Gastroesophageal sphincter (tissue), 4 donors: ENCODE measurements at regions not wholly inside any gene's neighbourhood (a gene's known extent, or its start where the extent isn't known, plus 50 kb on each side); places are given as distances from the start of the nearest gene placed in this dataset.

Source experiments
- ATAC-seq: fragments of 150-250 bp; one replicate; pipeline ENCODE4 v1.9.1; 2016; ENCODE audit warnings: mild to moderate bottlenecking, moderate library complexity
- H3K27ac ChIP-seq, 4 donors: fragments of 200-600 bp; sonication (generic) in 3 of 4; 1 replicate in 3 of 4; 2 replicates in 1 of 4; pipeline ENCODE4 v1.5.1; 2016 to 2019
- H3K27me3 ChIP-seq: fragments of 200-600 bp; sonication (generic); one replicate; pipeline ENCODE4 v1.5.1; 2019
- H3K36me3 ChIP-seq, 2 donors: fragments of 200-600 bp; sonication (generic); one replicate each; pipeline ENCODE4 v1.5.1; 2019; ENCODE audit warnings: control low read depth in 1 of 2
- H3K4me1 ChIP-seq, 3 donors: fragments of 200-600 bp; sonication (generic); 1 replicate in 2 of 3; 2 replicates in 1 of 3; pipeline ENCODE4 v1.5.1; 2016 to 2019; ENCODE audit warnings: control low read depth in 2 of 3
- H3K4me3 ChIP-seq, 2 donors: fragments of 200-600 bp; sonication (generic); one replicate each; pipeline ENCODE4 v1.5.1; 2019; ENCODE audit warnings: mild to moderate bottlenecking in 1 of 2, moderate library complexity in 1 of 2
- H3K9me3 ChIP-seq, 3 donors: fragments of 200-600 bp; sonication (generic); one replicate each; pipeline ENCODE4 v1.5.1; 2017 to 2019; ENCODE audit warnings: control low read depth in 2 of 3
- CTCF ChIP-seq, 4 experiments: fragments of 200-600 bp in 2 of 4; fragments of 450-650 bp in 2 of 4; sonication (generic) in 1 of 4; IDR thresholded peaks; one replicate each; pipeline ENCODE4 v1.5.1; 2017 to 2019; ENCODE audit warnings: antibody characterized with exemption in 4 of 4, mild to moderate bottlenecking in 2 of 4, moderate library complexity in 2 of 4
- EP300 ChIP-seq: sonication (generic); formaldehyde crosslinking; IDR thresholded peaks from one replicate; pipeline ENCODE4 v1.6.1; 2017; ENCODE audit warnings: antibody characterized with exemption, mild to moderate bottlenecking
- POLR2A ChIP-seq, 2 donors: fragments of 450-650 bp; IDR thresholded peaks; one replicate each; pipeline ENCODE4 v1.6.1; 2017; ENCODE audit warnings: antibody characterized with exemption in 2 of 2, mild to moderate bottlenecking in 2 of 2, moderate library complexity in 1 of 2
- POLR2AphosphoS5 ChIP-seq: sonication (generic); formaldehyde crosslinking; IDR thresholded peaks from one replicate; pipeline ENCODE4 v1.6.1; 2017; ENCODE audit warnings: antibody characterized with exemption
- WGBS, 2 donors: methylation state at CpG; one replicate each; pipeline ENCODE4 v1.1.5; 2018; ENCODE audit warnings: low coverage in 1 of 2; 5-methylcytosine and 5-hydroxymethylcytosine counted together

- WGBS, 2 donors = no CpG with 5 or more reads among the region's 1 CpG
Measured at GRCh38 chrX:39165185-39165584, 363.9 kb downstream of the MID1IP1 start.

DNA sequence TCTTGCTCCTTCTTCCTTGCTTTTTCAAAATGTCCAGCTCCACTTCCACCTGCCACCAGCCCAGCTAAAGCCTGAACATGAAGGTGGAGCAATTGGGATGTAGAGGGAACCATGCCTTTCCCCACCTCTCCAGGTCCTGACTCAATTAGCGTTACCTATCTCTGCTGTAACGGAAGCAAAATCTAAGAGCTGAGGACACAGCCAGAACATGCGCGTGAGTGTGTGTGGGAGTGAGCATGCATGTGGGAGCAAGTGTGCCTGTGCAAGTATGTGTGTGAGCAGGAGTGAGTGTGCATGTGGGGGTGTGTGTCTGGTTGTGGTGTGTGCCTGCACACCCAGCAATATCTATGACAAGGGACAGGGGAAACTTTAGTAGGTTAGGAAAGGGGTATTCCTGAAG is 364.5 kb downstream of the MID1IP1 start:
- H3K9me3 ChIP-seq = no peaks in the 10 kb centered on the region
- H3K4me3 ChIP-seq = no peak overlapping the region
- no peaks in the 10 kb centered on the region for H3K27me3 ChIP-seq
- H3K36me3 ChIP-seq = no peaks in the 10 kb centered on the region
- WGBS, 2 donors = no CpG with 5 or more reads among the region's 4 CpGs
- ATAC-seq = no peak
- no peaks in the 10 kb centered on the region for H3K4me1 ChIP-seq
- TF ChIP-seq EP300 (no peak), POLR2A (IDR thresholded peaks at IDR 0.05) (no peak), CTCF (IDR thresholded peaks at IDR 0.05) (no peak), POLR2AphosphoS5 (no peak)
- no peak overlapping the region for H3K27ac ChIP-seq

More at GRCh38 chrX:39165185-39165584, 363.9 kb downstream of the MID1IP1 start:
- Histone ChIP-seq H3K27me3 (no peaks in the 10 kb centered on the region), H3K36me3 (no peaks in the 10 kb centered on the region), H3K27ac (no peak overlapping the region), H3K4me3 (no peak overlapping the region), H3K9me3 (no peaks in the 10 kb centered on the region), H3K4me1 (no peaks in the 10 kb centered on the region)
- TF ChIP-seq CTCF (IDR thresholded peaks at IDR 0.05) (no peak), POLR2AphosphoS5 (no peak), EP300 (no peak), POLR2A (IDR thresholded peaks at IDR 0.05) (no peak)
- ATAC-seq = no peak

GRCh38 chrX:39167791-39168190 is 366.5 kb downstream of the MID1IP1 start:
- TF ChIP-seq EP300 (no peak), POLR2AphosphoS5 (no peak), POLR2A (IDR thresholded peaks at IDR 0.05) (no peak), CTCF (IDR thresholded peaks at IDR 0.05) (no peak)
- ATAC-seq = no peak
- H3K27me3 ChIP-seq = no peaks in the 10 kb centered on the region

DNA sequence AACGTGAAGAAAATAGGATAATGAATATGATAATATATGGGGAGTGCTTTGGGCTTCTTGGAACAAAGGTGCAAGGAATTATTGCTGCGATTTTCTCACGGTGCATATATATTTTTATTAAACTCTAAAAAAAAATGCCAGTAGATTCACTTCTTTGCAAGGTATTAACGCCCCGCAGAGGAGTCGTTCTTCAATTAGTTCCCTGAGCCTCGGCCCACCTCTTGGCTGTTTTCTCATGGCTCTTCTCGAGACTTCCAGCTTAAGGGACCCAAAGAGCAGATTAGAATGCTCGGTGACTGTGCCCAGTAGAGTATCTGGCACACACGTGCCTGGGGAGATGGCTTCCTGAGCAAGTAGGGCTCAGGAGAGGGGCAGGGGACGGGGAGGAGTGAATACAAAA is 367.4 kb downstream of the MID1IP1 start:
- H3K36me3 ChIP-seq = no peaks in the 10 kb centered on the region
- no peak overlapping the region for H3K4me3 ChIP-seq
- H3K27ac ChIP-seq = no peak overlapping the region
- WGBS, 2 donors = 86 to 87% methylated on average over 7 to 8 of the region's 11 CpGs
- H3K4me1 ChIP-seq = no peaks in the 10 kb centered on the region
- H3K27me3 ChIP-seq = no peaks in the 10 kb centered on the region
- H3K9me3 ChIP-seq = no peaks in the 10 kb centered on the region
- TF ChIP-seq POLR2A (IDR thresholded peaks at IDR 0.05) (no peak), CTCF (IDR thresholded peaks at IDR 0.05) (no peak), POLR2AphosphoS5 (no peak), EP300 (no peak)
- no peak for ATAC-seq

More at GRCh38 chrX:39167791-39168190, 366.5 kb downstream of the MID1IP1 start:
- Histone ChIP-seq H3K4me3 (no peak overlapping the region), H3K36me3 (no peaks in the 10 kb centered on the region), H3K4me1 (no peaks in the 10 kb centered on the region), H3K9me3 (no peaks in the 10 kb centered on the region), H3K27ac (no peak overlapping the region)
- WGBS, 2 donors = 33 to 80% methylated on average over 1 of the region's 5 CpGs

DNA sequence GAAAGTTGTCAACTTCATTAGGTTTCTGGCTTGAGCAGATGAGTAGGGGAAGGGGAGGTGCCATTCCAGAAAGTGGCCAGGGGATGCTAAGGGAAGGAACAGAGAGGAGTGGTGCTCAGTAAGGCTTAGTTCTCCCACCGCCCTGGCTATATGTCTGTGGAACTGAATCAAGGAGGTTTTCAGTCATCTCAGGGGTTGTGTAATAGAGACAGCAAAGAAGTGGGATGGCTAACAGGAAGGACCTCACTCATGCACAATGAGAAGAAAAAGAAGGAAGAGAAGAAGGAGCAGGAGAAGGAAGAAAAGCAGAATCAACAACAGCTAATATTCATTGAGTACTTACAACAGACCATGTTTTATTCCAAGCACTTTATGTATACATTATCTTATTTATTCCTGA is 368.7 kb downstream of the MID1IP1 start:
- Histone ChIP-seq H3K4me1 (peaks cover 0 to 5% (median 0%) of the 10 kb centered on the region in 3 donors), H3K4me3 (no peak overlapping the region), H3K27ac (no peak overlapping the region), H3K9me3 (no peaks in the 10 kb centered on the region), H3K27me3 (no peaks in the 10 kb centered on the region), H3K36me3 (no peaks in the 10 kb centered on the region)
- WGBS, 2 donors = 75% methylated on average over 1 of the region's 1 CpG; no CpG with 5 or more reads in 1 of the 2 donors
- no peak for ATAC-seq
- TF ChIP-seq POLR2AphosphoS5 = no peak
- TF ChIP-seq POLR2A (IDR thresholded peaks at IDR 0.05) = no peak
- no peak for TF ChIP-seq CTCF (IDR thresholded peaks at IDR 0.05)
- no peak for TF ChIP-seq EP300
